Lower leg skin (tissue), 4 donors: ENCODE measurements at regions not wholly inside any gene's neighbourhood (a gene's known extent, or its start where the extent isn't known, plus 50 kb on each side); places are given as distances from the start of the nearest gene placed in this dataset.

Source experiments
- DNase-seq, 2 donors: peaks; one replicate each; pipeline ENCODE4 v3.0.0-alpha.2; 2019; ENCODE audit warnings: low spot score in 2 of 2
- H3K4me3 ChIP-seq: fragments of 200-600 bp; sonication (generic); 2 replicates; pipeline ENCODE4 v1.5.1; 2017; ENCODE audit warnings: mild to moderate bottlenecking, low read depth; ENCODE audit not compliant: poor library complexity, severe bottlenecking
- CTCF ChIP-seq, 3 donors: fragments of 450-650 bp; IDR thresholded peaks; one replicate each; pipeline ENCODE4 v1.5.1; 2016; ENCODE audit warnings: antibody characterized with exemption in 3 of 3, mild to moderate bottlenecking in 3 of 3, moderate library complexity in 2 of 3
- POLR2A ChIP-seq, 2 donors: fragments of 450-650 bp; IDR thresholded peaks; one replicate each; pipeline ENCODE4 v1.6.1; 2016 to 2017; ENCODE audit warnings: antibody characterized with exemption in 2 of 2, mild to moderate bottlenecking in 1 of 2, moderate library complexity in 1 of 2
- WGBS, 2 donors: methylation state at CpG; one replicate each; pipeline ENCODE4 v1.1.5; 2018; 5-methylcytosine and 5-hydroxymethylcytosine counted together
- intact Hi-C: fragments of 100-400 bp; cut with DNase I; formaldehyde crosslinking; loops from one replicate; pipeline ENCODE4 v1.15.0; 2023; ENCODE audit warnings: low total_unique reads

GRCh38 chr21:19695796-19696195 lies 1292.2 kb upstream of the TMPRSS15 start:
- intact Hi-C loops = no loop called here
- TF ChIP-seq CTCF (IDR thresholded peaks at IDR 0.05) (no peak), POLR2A (IDR thresholded peaks at IDR 0.05) (no peak)
- no peak overlapping the region for H3K4me3 ChIP-seq
- WGBS, 2 donors = 48 to 89% methylated on average over 1 of the region's 1 CpG
- no peak for DNase-seq

GRCh38 chr21:19700476-19700875 lies 1296.9 kb upstream of the TMPRSS15 start:
- DNase-seq = no peak
- intact Hi-C loops = loop anchor here (5.0 kb wide), 1 partner anchor 763 kb away; no protein-coding TSS in a partner anchor
- no peak overlapping the region for H3K4me3 ChIP-seq
- TF ChIP-seq POLR2A (IDR thresholded peaks at IDR 0.05) (no peak), CTCF (IDR thresholded peaks at IDR 0.05) (no peak)

- intact Hi-C loops = loop anchor here (5.0 kb wide), 1 partner anchor 765 kb away; no protein-coding TSS in a partner anchor
- WGBS, 2 donors = 46 to 74% methylated on average over 1 of the region's 1 CpG
Observed at GRCh38 chr21:19702726-19703125, 1295.5 kb upstream of the NCAM2 start.

GRCh38 chr21:19704832-19705231 lies 1293.4 kb upstream of the NCAM2 start:
- H3K4me3 ChIP-seq = no peak overlapping the region
- intact Hi-C loops = loop anchor here (5.0 kb wide), 1 partner anchor 768 kb away; no protein-coding TSS in a partner anchor
- TF ChIP-seq CTCF (IDR thresholded peaks at IDR 0.05) = no peak
- TF ChIP-seq POLR2A (IDR thresholded peaks at IDR 0.05) = no peak
- DNase-seq = no peak

More at GRCh38 chr21:19702726-19703125, 1295.5 kb upstream of the NCAM2 start:
- no peak overlapping the region for H3K4me3 ChIP-seq
- no peak for TF ChIP-seq POLR2A (IDR thresholded peaks at IDR 0.05)
- no peak for TF ChIP-seq CTCF (IDR thresholded peaks at IDR 0.05)
- no peak for DNase-seq

- intact Hi-C loops = no loop called here
- TF ChIP-seq CTCF (IDR thresholded peaks at IDR 0.05) (no peak), POLR2A (IDR thresholded peaks at IDR 0.05) (no peak)
- WGBS, 2 donors = 56 to 63% methylated on average over 3 of the region's 3 CpGs
- no peak overlapping the region for H3K4me3 ChIP-seq
- no peak for DNase-seq
Observed at GRCh38 chr21:19712441-19712840, 1285.8 kb upstream of the NCAM2 start.

- no peak for TF ChIP-seq CTCF (IDR thresholded peaks at IDR 0.05)
- TF ChIP-seq POLR2A (IDR thresholded peaks at IDR 0.05) = no peak
- no peak for DNase-seq
- intact Hi-C loops = no loop called here
- H3K4me3 ChIP-seq = no peak overlapping the region
Observed at GRCh38 chr21:19713313-19713712, 1284.9 kb upstream of the NCAM2 start.
